ENCODE measurements at regions not wholly inside any gene's neighbourhood (a gene's known extent, or its start where the extent isn't known, plus 50 kb on each side); places are given as distances from the start of the nearest gene placed in this dataset.

DNA sequence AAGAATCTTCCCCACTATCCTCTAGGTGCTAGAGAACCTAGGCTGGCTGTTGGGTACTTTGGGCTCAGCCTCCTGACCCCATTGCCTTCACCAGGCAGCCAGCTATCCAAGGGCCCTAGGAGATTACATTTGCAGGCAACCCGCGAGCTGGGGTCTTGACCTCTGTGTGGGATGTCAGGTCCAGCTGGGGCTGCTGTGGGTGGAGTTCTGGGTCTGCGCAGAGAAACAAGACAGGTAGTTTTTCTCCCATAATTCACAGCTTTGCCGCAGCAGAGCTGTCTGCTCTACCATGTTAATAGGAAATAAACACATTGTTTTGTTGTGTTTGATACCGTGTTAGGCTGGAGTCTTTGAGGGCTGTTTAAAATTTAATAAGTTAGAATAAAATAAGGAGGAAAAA lies 142.8 kb upstream of the PLET1 start:
- DNase-seq, result no peak

- no peak for DNase-seq
Observed at GRCh38 chr11:112404112-112404511, 143.5 kb upstream of the PLET1 start.

GRCh38 chr11:112408517-112408916 lies 147.9 kb upstream of the PLET1 start:
- no peak for DNase-seq

GRCh38 chr11:112410325-112410724 lies 149.7 kb upstream of the PLET1 start:
- DNase-seq, result no peak

GRCh38 chr11:112412383-112412782 lies 151.7 kb upstream of the PLET1 start:
- DNase-seq, result no peak

GRCh38 chr11:112417339-112417738 lies 156.7 kb upstream of the PLET1 start:
- DNase-seq, result no peak

GRCh38 chr11:112418438-112418837 lies 157.8 kb upstream of the PLET1 start:
- DNase-seq, result no peak

- no peak for DNase-seq
Observed at GRCh38 chr11:112421879-112422278, 161.2 kb upstream of the PLET1 start.

DNA sequence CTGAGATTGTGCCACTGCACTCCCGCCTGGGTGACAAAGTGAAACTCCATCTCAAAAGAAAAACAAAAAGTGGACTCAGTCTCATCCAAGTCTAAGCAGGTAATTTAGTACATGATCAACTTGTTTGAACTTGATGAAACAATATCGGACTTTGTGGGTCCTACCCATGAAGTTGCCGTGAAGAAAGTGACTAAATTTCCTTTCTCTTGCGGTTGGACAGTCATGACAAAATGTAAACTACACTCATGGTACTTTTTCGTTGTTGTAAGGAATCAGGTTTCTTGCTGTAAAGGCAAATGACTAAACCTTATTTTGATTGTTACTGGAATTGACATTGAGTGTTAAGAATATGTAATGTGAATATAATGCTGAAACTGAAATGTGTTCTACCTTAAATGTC lies 164.5 kb upstream of the PLET1 start:
- no peak for DNase-seq

DNA sequence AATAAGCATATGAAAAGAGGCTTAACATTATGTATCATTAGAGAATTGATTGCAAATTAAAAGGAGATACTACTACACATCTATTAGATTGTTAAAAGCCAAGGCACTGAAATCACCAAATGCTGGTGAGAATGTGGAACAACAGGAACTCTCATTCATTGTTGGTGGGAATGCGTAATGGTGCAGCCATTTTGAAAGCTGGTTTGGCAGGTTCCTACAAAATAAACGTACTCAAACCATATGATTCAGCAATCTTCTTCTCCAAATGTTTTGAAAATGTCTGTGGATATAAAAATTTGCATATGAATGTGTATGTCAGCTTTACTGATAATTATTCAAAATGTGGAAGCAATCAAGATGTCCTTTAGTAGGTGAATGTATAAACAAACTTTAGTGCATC lies 176.4 kb upstream of the PLET1 start:
- no peak for DNase-seq

GRCh38 chr11:112439614-112440013 lies 179.0 kb upstream of the PLET1 start:
- DNase-seq, result no peak

- DNase-seq, result no peak
Observed at GRCh38 chr11:112440518-112440917, 179.9 kb upstream of the PLET1 start.

DNA sequence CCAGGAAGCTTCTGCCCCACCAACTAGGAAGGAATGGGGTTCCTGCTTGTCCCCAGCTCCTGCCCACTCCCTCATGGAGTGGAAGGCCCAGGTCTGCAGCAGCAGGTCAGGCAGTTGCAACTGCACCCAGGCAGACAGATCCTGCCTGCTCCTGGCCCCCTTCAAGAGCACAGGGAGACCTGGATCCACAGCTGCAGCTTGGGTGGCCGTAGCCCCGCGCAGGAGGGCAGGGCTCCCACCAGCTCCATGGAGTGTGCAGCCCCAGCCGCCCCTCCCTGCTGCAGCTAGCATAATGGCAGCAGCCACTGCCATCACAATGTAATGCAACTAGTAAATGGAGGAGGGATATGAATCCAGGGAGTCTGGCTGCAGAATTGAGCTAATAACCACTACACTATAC lies 187.5 kb upstream of the PLET1 start:
- DNase-seq, result no peak

DNA sequence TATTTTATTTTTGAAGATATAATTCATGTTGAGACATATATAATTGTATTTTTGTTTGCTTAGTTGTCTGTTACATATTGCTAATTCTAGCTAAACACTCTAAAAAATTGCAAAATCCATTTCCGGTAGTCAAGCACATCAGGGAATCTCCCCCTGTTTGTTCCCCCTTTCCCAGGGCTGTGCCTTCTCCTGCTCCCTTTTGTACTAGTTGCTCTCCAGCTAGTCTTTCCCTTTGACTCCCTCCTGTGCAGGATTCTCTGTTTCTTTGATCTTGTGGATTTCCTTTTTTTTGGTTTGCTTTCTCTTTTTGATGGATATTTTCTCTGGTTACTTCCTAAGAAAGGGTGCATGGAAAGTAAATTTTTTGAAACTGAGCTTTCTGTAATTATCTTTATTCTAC lies 188.1 kb upstream of the PLET1 start:
- no peak for DNase-seq

GRCh38 chr11:112451250-112451649 lies 190.6 kb upstream of the PLET1 start:
- no peak for DNase-seq

DNA sequence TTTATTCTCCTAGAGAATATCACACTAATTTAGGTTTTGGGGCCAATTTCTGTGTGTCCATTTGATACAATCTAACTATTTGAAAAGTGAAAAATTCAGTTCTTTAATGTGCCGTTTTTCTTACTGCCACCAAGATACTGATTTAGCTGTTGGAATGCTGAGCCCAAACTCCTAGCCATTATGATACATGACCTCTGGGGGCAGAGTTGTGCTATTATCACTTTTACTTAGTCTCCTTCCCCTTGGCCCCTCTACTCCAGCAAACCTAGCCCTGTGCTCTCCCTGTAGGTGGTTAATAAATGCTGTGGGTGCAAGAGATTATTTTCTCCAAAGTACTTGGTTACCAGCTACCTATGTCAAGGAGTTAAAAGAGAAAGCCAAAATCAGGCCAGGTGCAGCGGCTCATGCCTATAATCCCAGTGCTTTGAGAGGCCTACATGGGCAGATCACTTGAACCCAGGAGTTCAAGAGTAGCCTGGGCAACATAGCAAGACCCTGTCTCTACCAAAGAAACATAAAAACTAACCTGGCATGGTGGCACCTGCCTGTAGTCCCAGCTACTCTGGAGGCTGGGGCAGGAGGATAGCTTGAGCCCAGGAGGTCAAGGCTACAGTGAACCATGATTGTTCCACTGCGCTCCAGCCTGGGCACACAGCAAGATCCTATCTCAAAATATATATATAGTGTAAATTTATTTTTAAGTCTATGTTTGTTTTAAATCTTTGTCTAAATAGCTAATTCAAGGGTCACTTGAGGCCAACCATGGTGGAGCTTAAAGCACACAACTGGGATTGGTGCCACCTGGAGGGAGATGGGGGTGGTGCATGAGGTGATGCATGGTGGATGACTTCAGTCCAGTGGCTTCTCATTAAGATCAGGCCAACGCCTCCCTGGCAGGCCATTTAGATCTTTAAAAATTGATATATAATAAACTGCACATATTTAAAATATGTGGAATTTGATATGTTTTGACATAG lies 193.2 kb upstream of the PLET1 start:
- no peak for DNase-seq

DNA sequence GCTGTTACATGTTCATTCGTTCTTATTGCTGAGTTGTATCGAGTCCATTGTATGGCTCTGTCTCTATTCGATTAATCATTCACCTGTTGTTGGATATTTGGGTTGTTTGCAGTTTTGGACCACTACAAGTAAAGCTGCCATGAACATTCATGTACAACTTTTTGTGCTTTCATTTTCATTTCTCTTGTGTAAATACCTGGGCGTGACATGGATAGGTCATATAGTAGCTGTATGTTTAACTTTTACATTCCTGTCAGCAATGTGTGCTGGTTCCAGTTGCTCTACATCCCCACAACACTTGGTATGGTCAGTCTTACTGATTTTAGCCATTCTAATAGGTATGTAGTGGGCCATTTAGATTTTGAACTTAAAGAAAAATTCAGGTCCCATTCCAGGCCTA lies 194.2 kb upstream of the PLET1 start:
- DNase-seq, result no peak

DNA sequence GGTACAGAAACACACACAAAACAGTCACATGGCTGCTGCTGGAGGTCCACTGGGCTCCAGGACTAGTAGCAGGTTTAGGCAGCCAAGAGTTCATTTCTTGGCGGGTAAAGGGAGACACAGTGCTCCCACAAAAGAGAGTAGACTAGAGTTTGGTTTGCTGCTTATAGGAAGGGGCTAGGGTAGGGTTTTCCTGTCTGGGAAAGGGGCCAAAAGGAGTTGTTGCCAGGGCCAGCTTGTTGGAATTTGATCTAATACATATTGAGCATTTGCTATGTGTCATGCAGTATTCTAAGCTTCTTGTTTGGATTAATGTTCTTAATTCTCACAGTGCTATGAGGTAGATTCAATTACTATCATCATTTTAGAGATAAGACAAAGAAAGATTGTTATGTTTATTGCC lies 195.1 kb upstream of the PLET1 start:
- DNase-seq, result peak; percentile 12

GRCh38 chr11:112457532-112457931 lies 196.9 kb upstream of the PLET1 start:
- no peak for DNase-seq

- peak; percentile 6 for DNase-seq
Observed at GRCh38 chr11:112459001-112459400, 198.3 kb upstream of the PLET1 start.

- no peak for DNase-seq
Observed at GRCh38 chr11:112460141-112460540, 199.5 kb upstream of the PLET1 start.

DNA sequence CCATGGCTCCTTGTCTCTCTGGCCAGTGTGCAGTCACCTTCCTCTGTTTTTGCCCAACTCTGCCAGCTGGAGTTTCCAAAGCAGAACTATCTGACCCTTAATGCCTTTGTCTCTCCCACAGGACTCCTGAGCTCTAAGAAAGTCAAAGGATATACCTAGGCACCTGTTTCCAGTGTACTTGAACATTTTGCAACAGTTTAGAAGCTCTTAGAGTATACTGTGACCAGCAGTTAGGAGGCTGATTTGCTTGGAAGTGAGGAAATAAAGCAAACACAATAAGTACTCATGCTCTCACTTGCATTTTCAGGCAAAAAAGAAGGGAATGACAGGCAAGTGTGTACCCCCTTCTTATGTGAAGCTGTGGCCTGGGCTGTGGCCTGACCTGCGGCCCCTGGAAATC lies 204.3 kb upstream of the PLET1 start:
- no peak for DNase-seq

DNA sequence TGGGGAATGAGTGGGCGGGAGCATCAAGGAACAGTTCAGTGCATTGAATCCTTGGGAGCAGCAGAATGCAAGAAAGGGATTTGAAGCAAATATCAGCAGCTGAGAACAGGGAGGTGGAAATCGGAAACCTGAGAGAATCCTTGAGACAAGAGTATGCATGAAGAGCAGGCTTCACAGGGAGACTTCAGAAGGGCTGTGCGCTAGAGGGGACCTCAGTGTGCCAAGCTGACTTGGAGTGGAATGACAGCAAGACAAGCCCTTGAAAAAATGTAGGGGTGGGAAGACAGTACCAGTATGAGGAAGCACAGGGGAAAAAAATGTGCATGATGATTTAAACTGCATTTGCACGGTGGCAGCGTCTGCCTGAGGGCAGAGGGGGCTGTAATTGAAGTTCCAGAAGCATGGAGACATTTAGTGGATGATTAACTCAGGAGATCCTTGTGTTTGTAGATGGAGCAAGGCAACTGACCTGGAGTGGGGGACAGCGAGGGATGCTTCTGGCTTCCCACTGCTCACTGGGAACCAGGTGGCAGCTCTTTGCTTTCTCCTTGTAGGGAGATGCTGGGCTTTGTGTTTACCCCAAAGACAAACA lies 204.9 kb upstream of the PLET1 start:
- DNase-seq, result no peak

GRCh38 chr11:112467721-112468120 lies 207.1 kb upstream of the PLET1 start:
- DNase-seq, result no peak
